OCI-LY7 (cell line): ENCODE measurements at regions not wholly inside any gene's neighbourhood (a gene's known extent, or its start where the extent isn't known, plus 50 kb on each side); places are given as distances from the start of the nearest gene placed in this dataset.

ENCODE experiments used
- BruUV-seq: library from RNA; stranded (reverse); fragments of 400-500 nt; replicated peaks from 2 replicates; lab custom pipeline; 2021; lab: Mats Ljungman, UMichigan
- CTCF ChIA-PET: fragments of 300-600 bp; sonication (Branson Sonifier 250); formaldehyde crosslinking; loops from one replicate; lab custom pipeline; 2022; ENCODE audit warnings: antibody characterized with exemption; ENCODE audit not compliant: unreplicated experiment; lab: Charles Lee
- POLR2A ChIA-PET: fragments of 300-600 bp; sonication (Branson Sonifier 250); formaldehyde crosslinking; loops from one replicate; lab custom pipeline; 2022; ENCODE audit warnings: antibody characterized with exemption; lab: Charles Lee
- DNase-seq: peaks from one replicate; pipeline ENCODE4 v3.0.0-alpha.2; 2015; ENCODE audit warnings: low spot score
- H2AFZ ChIP-seq: fragments of 200-600 bp; sonication (generic), shearing (Covaris generic); 2 replicates; pipeline ENCODE4 v1.6.1; 2014; ENCODE audit warnings: mild to moderate bottlenecking, antibody characterized with exemption, low read length, moderate library complexity
- H3K27ac ChIP-seq: fragments of 200-600 bp; sonication (generic); 2 replicates; pipeline ENCODE4 v1.5.1; 2014; ENCODE audit warnings: mixed run types, low read depth, mild to moderate bottlenecking, moderate library complexity, low read length, inconsistent platforms; ENCODE audit not compliant: poor library complexity, severe bottlenecking
- H3K36me3 ChIP-seq: fragments of 200-600 bp; sonication (generic); 2 replicates; pipeline ENCODE4 v1.6.1; 2014; ENCODE audit warnings: mild to moderate bottlenecking, antibody characterized with exemption, low read length, moderate library complexity, mixed read lengths; ENCODE audit not compliant: insufficient read depth
- H3K4me1 ChIP-seq: fragments of 200-600 bp; sonication (generic); 2 replicates; pipeline ENCODE4 v1.5.1; 2014; ENCODE audit warnings: mild to moderate bottlenecking, low read length; ENCODE audit not compliant: insufficient read depth, poor library complexity, severe bottlenecking
- H3K4me2 ChIP-seq: fragments of 200-600 bp; sonication (generic); 2 replicates; pipeline ENCODE4 v1.6.1; 2014; ENCODE audit warnings: mild to moderate bottlenecking, low read length
- H3K4me3 ChIP-seq: fragments of 200-600 bp; sonication (generic); 2 replicates; pipeline ENCODE4 v1.5.1; 2014; ENCODE audit warnings: mild to moderate bottlenecking, low read depth, low read length; ENCODE audit not compliant: poor library complexity, severe bottlenecking
- H3K79me2 ChIP-seq: fragments of 200-600 bp; sonication (generic); 2 replicates; pipeline ENCODE4 v1.6.1; 2016; ENCODE audit warnings: low read depth, mild to moderate bottlenecking, low read length, moderate library complexity, mixed read lengths; ENCODE audit not compliant: insufficient read depth
- H3K9me2 ChIP-seq: fragments of 200-600 bp; sonication (generic); 2 replicates; pipeline ENCODE4 v1.6.1; 2016; ENCODE audit warnings: mild to moderate bottlenecking, low read length, mixed read lengths; ENCODE audit not compliant: insufficient read depth
- H3K9me3 ChIP-seq: fragments of 200-600 bp; sonication (generic); 2 replicates; pipeline ENCODE4 v1.6.1; 2014; ENCODE audit warnings: mild to moderate bottlenecking, mixed run types, low read length, mixed read lengths
- H4K20me1 ChIP-seq: fragments of 200-600 bp; sonication (generic); 2 replicates; pipeline ENCODE4 v1.6.1; 2014; ENCODE audit warnings: mild to moderate bottlenecking, antibody characterized with exemption, low read length, moderate library complexity, mixed read lengths; ENCODE audit not compliant: insufficient read depth
- EZH2phosphoT487 ChIP-seq: fragments of 200-600 bp; sonication (generic); IDR thresholded peaks from 2 replicates; pipeline ENCODE4 v1.6.1; 2018; ENCODE audit warnings: low read depth, borderline replicate concordance, mild to moderate bottlenecking, mixed run types, antibody characterized with exemption, low read length, moderate library complexity, mixed read lengths
- intact Hi-C: fragments of 100-400 bp; cut with micrococcal nuclease; formaldehyde crosslinking; loops from one replicate; pipeline ENCODE4 v1.10.0; 2022; ENCODE audit not compliant: unreplicated experiment
- TF ChIP-seq, protein P1 (sequence below): fragments of 200-600 bp; sonication (generic); conservative IDR thresholded peaks from 2 replicates; pipeline ENCODE4 v1.5.1; 2014; ENCODE audit warnings: mild to moderate bottlenecking, antibody characterized with exemption, low read length, moderate library complexity, mixed read lengths

GRCh38 chr2:215880970-215881369, 132.4 kb downstream of the MREG start:
- Histone ChIP-seq H3K9me2 (no peaks in the 10 kb centered on the region), H3K27ac (no peak overlapping the region), H3K36me3 (no peaks in the 10 kb centered on the region), H3K79me2 (no peaks in the 10 kb centered on the region), H3K4me1 (no peaks in the 10 kb centered on the region), H2AFZ (no peak overlapping the region), H3K4me2 (no peak overlapping the region), H3K9me3 (no peaks in the 10 kb centered on the region), H4K20me1 (no peaks in the 10 kb centered on the region), H3K4me3 (no peak overlapping the region)
- BruUV-seq: no TSS peak
- ChIA-PET CTCF (no interaction called here), POLR2A (interaction anchor here (0.9 to 2.1 kb wide), 3 partner anchors 10 to 116 kb away, joined by 4 to 7 read pairs (median 6); no protein-coding TSS in a partner anchor)
- TF ChIP-seq EZH2phosphoT487: no peak
- TF ChIP-seq, protein P1, sequence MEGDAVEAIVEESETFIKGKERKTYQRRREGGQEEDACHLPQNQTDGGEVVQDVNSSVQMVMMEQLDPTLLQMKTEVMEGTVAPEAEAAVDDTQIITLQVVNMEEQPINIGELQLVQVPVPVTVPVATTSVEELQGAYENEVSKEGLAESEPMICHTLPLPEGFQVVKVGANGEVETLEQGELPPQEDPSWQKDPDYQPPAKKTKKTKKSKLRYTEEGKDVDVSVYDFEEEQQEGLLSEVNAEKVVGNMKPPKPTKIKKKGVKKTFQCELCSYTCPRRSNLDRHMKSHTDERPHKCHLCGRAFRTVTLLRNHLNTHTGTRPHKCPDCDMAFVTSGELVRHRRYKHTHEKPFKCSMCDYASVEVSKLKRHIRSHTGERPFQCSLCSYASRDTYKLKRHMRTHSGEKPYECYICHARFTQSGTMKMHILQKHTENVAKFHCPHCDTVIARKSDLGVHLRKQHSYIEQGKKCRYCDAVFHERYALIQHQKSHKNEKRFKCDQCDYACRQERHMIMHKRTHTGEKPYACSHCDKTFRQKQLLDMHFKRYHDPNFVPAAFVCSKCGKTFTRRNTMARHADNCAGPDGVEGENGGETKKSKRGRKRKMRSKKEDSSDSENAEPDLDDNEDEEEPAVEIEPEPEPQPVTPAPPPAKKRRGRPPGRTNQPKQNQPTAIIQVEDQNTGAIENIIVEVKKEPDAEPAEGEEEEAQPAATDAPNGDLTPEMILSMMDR: no peak
- intact Hi-C loops: no loop called here
- no peak for DNase-seq

DNA sequence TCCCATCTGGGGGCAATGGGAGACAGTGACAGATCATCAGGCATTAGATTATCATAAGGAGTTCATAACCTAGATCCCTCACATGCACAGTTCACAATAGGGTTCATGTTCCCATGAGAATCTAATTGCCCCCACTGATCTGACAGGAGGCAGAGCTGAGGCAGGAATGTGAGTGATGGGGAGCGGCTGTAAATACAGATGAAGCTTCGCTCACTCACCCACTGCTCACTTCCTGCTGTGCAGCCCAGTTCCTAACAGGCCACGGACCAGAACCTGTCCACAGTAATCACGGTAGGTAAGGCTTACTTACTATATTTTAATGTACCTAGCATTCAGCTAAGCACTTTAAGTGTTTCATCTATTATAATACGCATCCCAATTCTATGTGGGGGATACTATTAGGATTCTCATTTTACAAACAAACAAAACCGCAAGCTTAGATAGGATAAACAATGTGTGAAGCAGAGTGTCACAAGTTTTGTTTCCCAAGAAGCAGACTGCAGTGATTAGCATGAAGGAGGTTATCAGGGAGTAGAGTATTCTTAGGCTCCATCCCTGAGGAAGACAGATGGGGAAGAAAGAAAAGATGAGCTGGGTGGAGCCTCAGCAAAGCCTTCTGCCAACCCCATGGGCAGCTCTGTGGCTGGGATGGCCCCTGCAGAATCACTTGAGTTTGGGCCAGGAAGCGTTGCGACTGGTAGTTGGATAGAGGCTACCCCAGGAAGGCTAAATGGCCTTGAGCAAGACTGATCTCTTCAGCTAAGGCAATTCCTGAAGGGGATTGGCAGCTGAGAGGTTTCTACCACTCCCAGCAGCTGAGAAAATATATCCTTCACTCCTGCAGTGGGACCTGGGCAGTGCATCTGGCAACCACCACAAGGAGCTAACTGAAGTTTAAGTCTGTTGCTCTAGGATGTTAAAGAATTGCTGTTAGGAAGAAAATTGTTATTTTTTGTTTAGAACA, 133.1 kb downstream of the MREG start:
- H3K79me2 ChIP-seq: no peaks in the 10 kb centered on the region
- ChIA-PET POLR2A (interaction anchor here (0.6 to 2.1 kb wide), 3 partner anchors 11 to 679 kb away, joined by 3 to 7 read pairs (median 6); no protein-coding TSS in a partner anchor), CTCF (no interaction called here)
- H3K4me1 ChIP-seq: no peaks in the 10 kb centered on the region
- no peak overlapping the region for H3K4me2 ChIP-seq
- no peaks in the 10 kb centered on the region for H3K9me2 ChIP-seq
- no peak overlapping the region for H3K4me3 ChIP-seq
- H3K36me3 ChIP-seq: no peaks in the 10 kb centered on the region
- H3K9me3 ChIP-seq: no peaks in the 10 kb centered on the region
- no peak for DNase-seq
- H2AFZ ChIP-seq: no peak overlapping the region
- no peaks in the 10 kb centered on the region for H4K20me1 ChIP-seq
- intact Hi-C loops: no loop called here
- no TSS peak for BruUV-seq
- H3K27ac ChIP-seq: no peak overlapping the region
- TF ChIP-seq, protein P1: no peak
- no peak for TF ChIP-seq EZH2phosphoT487

GRCh38 chr2:215879331-215879730, 134.0 kb downstream of the MREG start:
- CTCF ChIA-PET: no interaction called here
- H3K79me2 ChIP-seq: no peaks in the 10 kb centered on the region
- no peaks in the 10 kb centered on the region for H3K36me3 ChIP-seq
- no peaks in the 10 kb centered on the region for H4K20me1 ChIP-seq
- DNase-seq: no peak
- BruUV-seq: no TSS peak
- no peak overlapping the region for H3K27ac ChIP-seq
- TF ChIP-seq, protein P1: no peak
- no peak for TF ChIP-seq EZH2phosphoT487
- H3K4me2 ChIP-seq: no peak overlapping the region
- H2AFZ ChIP-seq: no peak overlapping the region
- POLR2A ChIA-PET: interaction anchor here (0.9 to 2.1 kb wide), 2 partner anchors 11 to 36 kb away, joined by 5 to 7 read pairs; no protein-coding TSS in a partner anchor
- intact Hi-C loops: no loop called here
- H3K4me3 ChIP-seq: no peak overlapping the region
- no peaks in the 10 kb centered on the region for H3K9me3 ChIP-seq
- no peaks in the 10 kb centered on the region for H3K9me2 ChIP-seq
- H3K4me1 ChIP-seq: no peaks in the 10 kb centered on the region
